ENCODE measurements at regions not wholly inside any gene's neighbourhood (a gene's known extent, or its start where the extent isn't known, plus 50 kb on each side); places are given as distances from the start of the nearest gene placed in this dataset.

DNA sequence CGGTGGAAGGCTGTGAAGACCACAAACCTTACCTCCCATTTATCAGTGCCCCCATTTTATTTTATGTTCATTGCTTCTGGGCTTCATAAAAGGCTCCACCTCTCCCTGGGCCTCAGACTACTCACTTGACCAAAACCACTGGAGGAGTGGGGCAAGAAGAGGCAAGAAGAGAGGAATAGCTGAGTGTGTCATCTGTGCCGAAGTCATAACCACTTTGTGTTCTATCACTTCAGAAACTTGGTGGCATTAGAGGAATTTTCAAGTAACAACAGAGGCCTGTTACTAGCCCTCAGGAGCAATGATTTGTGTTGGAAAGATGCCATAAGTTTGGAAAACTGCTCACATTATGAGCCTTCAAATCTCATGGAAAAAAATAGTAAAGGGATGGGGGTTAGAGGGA, 88.7 kb upstream of the PIK3R1 start:
- TF ChIP-seq, protein P1, sequence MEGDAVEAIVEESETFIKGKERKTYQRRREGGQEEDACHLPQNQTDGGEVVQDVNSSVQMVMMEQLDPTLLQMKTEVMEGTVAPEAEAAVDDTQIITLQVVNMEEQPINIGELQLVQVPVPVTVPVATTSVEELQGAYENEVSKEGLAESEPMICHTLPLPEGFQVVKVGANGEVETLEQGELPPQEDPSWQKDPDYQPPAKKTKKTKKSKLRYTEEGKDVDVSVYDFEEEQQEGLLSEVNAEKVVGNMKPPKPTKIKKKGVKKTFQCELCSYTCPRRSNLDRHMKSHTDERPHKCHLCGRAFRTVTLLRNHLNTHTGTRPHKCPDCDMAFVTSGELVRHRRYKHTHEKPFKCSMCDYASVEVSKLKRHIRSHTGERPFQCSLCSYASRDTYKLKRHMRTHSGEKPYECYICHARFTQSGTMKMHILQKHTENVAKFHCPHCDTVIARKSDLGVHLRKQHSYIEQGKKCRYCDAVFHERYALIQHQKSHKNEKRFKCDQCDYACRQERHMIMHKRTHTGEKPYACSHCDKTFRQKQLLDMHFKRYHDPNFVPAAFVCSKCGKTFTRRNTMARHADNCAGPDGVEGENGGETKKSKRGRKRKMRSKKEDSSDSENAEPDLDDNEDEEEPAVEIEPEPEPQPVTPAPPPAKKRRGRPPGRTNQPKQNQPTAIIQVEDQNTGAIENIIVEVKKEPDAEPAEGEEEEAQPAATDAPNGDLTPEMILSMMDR (IDR thresholded peaks at IDR 0.05), result no peak
- no peak for TF ChIP-seq POLR2A (IDR thresholded peaks at IDR 0.05)
